ENCODE measurements at regions not wholly inside any gene's neighbourhood (a gene's known extent, or its start where the extent isn't known, plus 50 kb on each side); places are given as distances from the start of the nearest gene placed in this dataset.

DNA sequence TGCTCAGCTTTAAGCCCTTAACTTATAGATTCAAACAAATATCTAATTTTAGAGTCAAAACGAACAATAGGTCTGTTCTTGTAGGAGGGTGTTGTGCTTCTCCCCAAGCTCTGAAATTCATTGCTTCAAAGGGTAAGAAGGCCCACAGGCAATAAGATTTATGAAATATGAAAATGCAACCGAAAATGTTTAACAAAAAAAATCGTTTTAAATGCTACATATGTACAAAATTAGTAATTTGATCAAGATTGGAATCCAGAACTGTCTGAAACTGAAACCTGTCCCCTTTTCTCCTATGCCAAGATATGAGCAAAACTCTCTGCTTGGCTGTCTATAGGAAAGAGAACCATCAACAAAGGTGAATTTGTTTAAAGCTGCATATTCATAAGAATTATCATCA, 534.3 kb downstream of the PLPP3 start:
- H3K27ac Mint-ChIP-seq: no peak overlapping the region
- no peaks in the 10 kb centered on the region for H3K27me3 Mint-ChIP-seq (ENCODE audit: low read depth)
- CTCF ChIA-PET: no interaction called here

DNA sequence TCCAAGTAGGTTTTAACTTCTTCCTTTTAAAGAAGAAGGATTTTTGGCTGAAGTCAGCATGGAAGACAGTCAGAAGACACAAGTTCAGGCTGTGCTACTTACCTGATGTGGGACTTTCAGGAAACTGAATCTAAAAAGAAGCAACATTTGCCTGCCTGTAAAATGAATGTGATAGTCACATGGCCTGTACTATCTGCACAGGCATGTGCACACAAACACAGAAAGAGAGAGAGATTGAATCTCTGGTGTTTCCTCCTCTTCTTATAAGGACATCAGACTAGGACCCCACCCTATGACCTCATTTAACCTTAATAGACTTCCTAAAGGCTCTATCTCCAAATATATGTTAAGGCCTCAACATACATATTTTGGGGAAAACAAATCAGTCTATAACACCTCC, 542.9 kb downstream of the PLPP3 start:
- Mint-ChIP-seq H3K36me3 (ENCODE audit: low read depth) (no peaks in the 10 kb centered on the region), H3K27me3 (ENCODE audit: low read depth) (no peaks in the 10 kb centered on the region), H3K9me3 (ENCODE audit: insufficient read depth) (no peaks in the 10 kb centered on the region), H3K4me3 (no peak overlapping the region), H3K27ac (no peak overlapping the region), H3K4me1 (ENCODE audit: low read depth) (no peaks in the 10 kb centered on the region)
- POLR2A ChIA-PET: no interaction called here
- ATAC-seq (no peak), DNase-seq (no peak)
- CTCF ChIA-PET: no interaction called here

More for the DNA sequence above, 534.3 kb downstream of the PLPP3 start:
- Mint-ChIP-seq H3K9me3 (ENCODE audit: insufficient read depth) (no peaks in the 10 kb centered on the region), H3K36me3 (ENCODE audit: low read depth) (no peaks in the 10 kb centered on the region), H3K4me1 (ENCODE audit: low read depth) (no peaks in the 10 kb centered on the region), H3K4me3 (no peak overlapping the region)
- ATAC-seq: no peak
- no peak for DNase-seq
- POLR2A ChIA-PET: no interaction called here

DNA sequence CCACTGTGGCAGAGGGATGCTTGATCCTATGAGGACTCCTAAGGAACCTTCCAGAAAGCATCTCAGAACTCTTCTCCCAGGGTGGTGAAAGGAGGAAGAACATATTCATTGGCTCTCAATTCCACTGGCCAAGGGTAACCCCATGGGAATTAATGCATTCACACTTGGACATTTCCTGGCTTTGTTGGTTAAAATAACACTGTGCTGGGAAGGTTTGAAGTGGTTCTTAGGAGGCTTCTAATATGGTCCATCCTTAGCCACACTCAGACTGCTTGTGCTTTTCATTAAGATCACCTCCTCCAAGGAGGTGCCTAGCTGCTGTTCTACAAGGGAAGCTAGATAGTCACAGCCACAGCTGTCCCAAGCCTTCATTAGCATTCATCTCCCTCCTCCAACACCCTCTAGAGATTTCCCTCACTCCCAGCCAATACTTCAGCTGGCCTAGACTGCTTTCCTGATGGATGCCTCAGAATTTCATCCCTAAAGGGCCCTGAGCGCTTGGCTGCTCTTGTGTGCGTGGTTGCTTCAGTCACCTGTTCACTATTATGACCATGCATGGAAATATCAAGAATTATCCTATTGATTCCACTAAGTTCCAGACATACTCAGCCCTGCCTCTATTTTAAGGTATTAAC, 544.4 kb downstream of the PLPP3 start:
- ChIA-PET POLR2A (no interaction called here), CTCF (no interaction called here)
- no peak overlapping the region for H3K4me3 Mint-ChIP-seq
- H3K36me3 Mint-ChIP-seq (ENCODE audit: low read depth): no peaks in the 10 kb centered on the region
- ATAC-seq (no peak), DNase-seq (no peak)
- H3K4me1 Mint-ChIP-seq (ENCODE audit: low read depth): no peaks in the 10 kb centered on the region
- H3K9me3 Mint-ChIP-seq (ENCODE audit: insufficient read depth): no peaks in the 10 kb centered on the region
- H3K27me3 Mint-ChIP-seq (ENCODE audit: low read depth): no peaks in the 10 kb centered on the region
- H3K27ac Mint-ChIP-seq: no peak overlapping the region

DNA sequence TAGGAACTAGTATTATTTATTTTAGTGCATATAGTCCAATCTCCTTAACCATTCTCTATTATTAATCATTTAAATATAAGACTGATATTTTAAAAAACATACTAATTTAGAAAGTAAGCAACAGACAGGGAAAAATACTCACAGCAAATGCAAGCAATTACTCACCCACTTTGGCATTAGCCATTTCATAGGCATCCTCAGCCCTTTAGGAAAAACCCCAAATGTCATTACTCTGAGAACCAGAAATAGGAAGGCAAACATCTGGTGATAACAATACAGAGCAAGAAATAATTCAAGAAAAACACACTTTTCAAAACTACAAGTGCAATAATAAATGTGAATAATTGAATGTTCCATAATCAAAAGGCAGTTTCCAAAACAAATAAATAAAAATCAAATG, 545.1 kb downstream of the PLPP3 start:
- Mint-ChIP-seq H3K27me3 (ENCODE audit: low read depth) (no peaks in the 10 kb centered on the region), H3K4me3 (no peak overlapping the region), H3K36me3 (ENCODE audit: low read depth) (no peaks in the 10 kb centered on the region), H3K9me3 (ENCODE audit: insufficient read depth) (no peaks in the 10 kb centered on the region), H3K4me1 (ENCODE audit: low read depth) (no peaks in the 10 kb centered on the region), H3K27ac (no peak overlapping the region)
- no peak for DNase-seq
- ChIA-PET POLR2A (no interaction called here), CTCF (no interaction called here)
- no peak for ATAC-seq

DNA sequence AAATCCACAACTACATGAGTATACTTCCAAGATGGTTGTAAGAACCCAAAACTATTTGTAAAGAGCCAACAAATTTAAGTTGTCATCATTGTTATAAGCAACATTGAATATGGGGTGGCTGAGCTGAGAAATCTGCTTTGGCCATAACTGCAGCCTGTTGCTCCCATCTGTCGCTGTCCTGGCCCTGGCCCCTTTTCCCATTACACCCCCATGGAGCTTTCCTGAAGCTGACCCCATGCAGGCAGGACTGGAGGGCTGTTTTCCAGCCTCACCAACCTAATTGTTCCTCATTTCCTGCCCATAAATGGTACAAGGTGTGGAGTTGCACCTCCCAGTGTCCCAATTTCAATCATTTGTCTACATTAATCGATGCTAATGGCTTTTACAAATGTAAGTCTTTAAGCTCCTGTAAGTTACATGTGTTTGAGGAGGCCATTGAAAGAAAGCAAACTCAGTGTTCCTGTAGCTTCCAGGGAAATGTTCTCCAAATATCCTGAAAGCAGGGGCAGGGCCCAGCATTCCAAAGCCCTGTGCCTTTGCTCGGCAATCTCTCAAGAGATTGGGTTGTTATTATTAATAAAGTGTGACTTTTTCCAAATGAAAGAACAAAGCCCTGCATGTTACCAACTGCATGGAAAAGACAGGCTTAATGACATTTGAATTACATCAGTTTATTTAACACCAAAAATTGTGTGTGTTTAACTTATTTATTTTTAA, 545.9 kb downstream of the PLPP3 start:
- CTCF ChIA-PET: no interaction called here
- no peak for DNase-seq

DNA sequence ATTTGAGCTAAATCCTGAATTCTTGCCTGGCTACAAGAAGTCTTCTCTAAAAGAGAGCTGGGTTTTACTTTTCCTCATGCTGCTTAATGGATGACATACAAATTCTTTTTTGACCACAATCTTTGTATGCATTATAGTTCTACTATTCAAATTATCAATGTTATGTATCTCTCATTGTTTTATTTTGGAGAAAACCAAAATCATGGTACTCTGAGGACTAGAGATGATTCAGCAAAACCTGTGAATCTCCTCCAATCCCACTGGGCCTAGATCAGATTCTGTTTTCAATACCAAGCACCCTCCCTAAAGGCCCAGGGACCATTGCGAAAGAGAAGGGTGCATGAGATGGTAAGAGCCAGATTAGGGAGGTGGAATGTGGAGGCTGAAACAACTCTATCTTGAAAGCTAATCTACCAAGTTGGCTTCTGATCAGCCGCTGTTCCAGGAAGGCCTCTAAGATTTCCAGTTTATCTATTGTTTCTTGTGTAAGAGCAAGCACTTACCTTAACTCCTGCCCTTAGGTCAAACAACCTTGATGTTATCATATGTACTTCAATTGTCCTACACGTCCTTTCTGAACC, 547.2 kb downstream of the PLPP3 start:
- ATAC-seq (no peak), DNase-seq (no peak)
- H3K27ac Mint-ChIP-seq: no peak overlapping the region
- ChIA-PET CTCF (no interaction called here), POLR2A (no interaction called here)
- H3K27me3 Mint-ChIP-seq (ENCODE audit: low read depth): no peaks in the 10 kb centered on the region
- no peaks in the 10 kb centered on the region for H3K36me3 Mint-ChIP-seq (ENCODE audit: low read depth)
- no peaks in the 10 kb centered on the region for H3K9me3 Mint-ChIP-seq (ENCODE audit: insufficient read depth)
- H3K4me3 Mint-ChIP-seq: no peak overlapping the region
- no peaks in the 10 kb centered on the region for H3K4me1 Mint-ChIP-seq (ENCODE audit: low read depth)

More for the DNA sequence above, 545.9 kb downstream of the PLPP3 start:
- POLR2A ChIA-PET: no interaction called here
- Mint-ChIP-seq H3K27me3 (ENCODE audit: low read depth) (no peaks in the 10 kb centered on the region), H3K4me3 (no peak overlapping the region), H3K27ac (no peak overlapping the region), H3K36me3 (ENCODE audit: low read depth) (no peaks in the 10 kb centered on the region), H3K9me3 (ENCODE audit: insufficient read depth) (no peaks in the 10 kb centered on the region), H3K4me1 (ENCODE audit: low read depth) (no peaks in the 10 kb centered on the region)
- ATAC-seq: no peak

DNA sequence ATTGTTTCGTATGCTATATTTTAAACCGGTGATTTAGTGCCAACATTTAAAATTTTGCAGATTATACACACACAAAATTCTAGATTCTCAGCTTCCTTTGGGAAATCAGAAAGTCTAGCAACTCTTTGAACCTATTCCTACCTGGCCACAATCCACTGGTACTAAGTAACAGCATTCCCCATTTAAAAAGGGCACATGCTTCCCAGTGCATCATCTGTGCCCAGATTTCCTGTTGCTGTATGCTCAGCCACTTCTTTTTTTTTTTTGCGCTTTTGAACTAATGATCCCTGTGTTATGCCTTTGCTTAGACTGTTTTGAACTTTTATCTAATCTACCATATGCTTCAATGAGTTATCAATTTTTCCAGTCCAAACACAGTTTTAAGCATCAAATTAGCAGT, 548.4 kb downstream of the PLPP3 start:
- DNase-seq (no peak), ATAC-seq (no peak)
- H3K4me1 Mint-ChIP-seq (ENCODE audit: low read depth): no peaks in the 10 kb centered on the region
- CTCF ChIA-PET: no interaction called here
- H3K9me3 Mint-ChIP-seq (ENCODE audit: insufficient read depth): no peaks in the 10 kb centered on the region
- POLR2A ChIA-PET: no interaction called here
- no peak overlapping the region for H3K27ac Mint-ChIP-seq
- H3K4me3 Mint-ChIP-seq: no peak overlapping the region
- no peaks in the 10 kb centered on the region for H3K27me3 Mint-ChIP-seq (ENCODE audit: low read depth)
- H3K36me3 Mint-ChIP-seq (ENCODE audit: low read depth): no peaks in the 10 kb centered on the region

DNA sequence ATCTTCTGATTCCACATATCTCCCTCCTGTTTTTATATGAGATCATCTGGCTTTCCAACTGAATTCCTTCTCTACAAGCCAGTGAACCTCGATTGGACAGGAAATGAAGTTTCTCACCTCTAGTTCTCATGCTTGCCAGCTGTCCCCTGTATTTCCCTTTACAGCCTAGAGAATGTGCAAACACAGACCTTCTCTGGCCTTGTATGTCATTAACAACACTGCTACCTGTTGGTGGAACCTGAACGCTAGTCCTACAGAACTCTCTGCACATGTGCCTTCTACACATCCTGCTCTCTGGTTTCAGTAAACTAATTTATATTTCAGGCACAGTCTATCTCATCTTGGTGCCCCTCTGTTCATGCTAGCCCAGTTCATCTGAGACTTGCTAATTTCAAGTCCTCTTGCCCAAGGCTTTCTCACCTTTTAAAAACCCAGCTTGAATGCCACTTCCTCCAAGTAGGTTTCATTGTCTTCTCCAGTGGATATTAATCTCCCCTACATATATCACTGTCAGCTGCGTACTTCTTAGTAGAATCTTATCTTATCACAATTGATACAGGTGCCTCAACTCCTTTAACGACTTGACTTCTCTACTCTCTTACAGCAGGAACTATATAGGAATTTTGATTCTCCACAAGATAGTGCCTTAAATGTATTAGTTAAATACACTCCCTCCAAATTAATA, 549.9 kb downstream of the PLPP3 start:
- Mint-ChIP-seq H3K4me3 (no peak overlapping the region), H3K4me1 (ENCODE audit: low read depth) (no peaks in the 10 kb centered on the region), H3K27ac (no peak overlapping the region), H3K27me3 (ENCODE audit: low read depth) (no peaks in the 10 kb centered on the region), H3K9me3 (ENCODE audit: insufficient read depth) (no peaks in the 10 kb centered on the region), H3K36me3 (ENCODE audit: low read depth) (no peaks in the 10 kb centered on the region)
- ATAC-seq (no peak), DNase-seq (no peak)
- POLR2A ChIA-PET: no interaction called here
- CTCF ChIA-PET: no interaction called here

DNA sequence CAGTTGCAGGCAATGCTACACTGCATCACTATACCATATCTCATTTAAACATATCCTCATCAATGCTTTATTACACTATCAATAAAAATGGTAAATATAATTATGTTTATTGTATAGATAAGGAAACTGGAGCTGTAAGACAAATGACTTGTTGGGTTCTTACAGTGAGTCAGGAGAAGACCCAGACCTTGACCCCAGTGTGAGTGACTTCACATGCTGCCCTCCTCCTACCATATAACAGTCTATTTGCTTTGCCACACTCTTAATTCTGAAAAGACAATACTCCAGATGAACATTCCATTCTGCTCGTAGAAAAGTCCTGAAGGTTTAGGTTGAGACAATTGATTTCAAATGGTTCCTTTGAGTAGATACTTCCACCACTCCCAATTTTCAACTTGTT, 550.5 kb downstream of the PLPP3 start:
- no peaks in the 10 kb centered on the region for H3K9me3 Mint-ChIP-seq (ENCODE audit: insufficient read depth)
- CTCF ChIA-PET: no interaction called here
- no peaks in the 10 kb centered on the region for H3K36me3 Mint-ChIP-seq (ENCODE audit: low read depth)
- no peak overlapping the region for H3K4me3 Mint-ChIP-seq
- no peak for ATAC-seq
- no peaks in the 10 kb centered on the region for H3K4me1 Mint-ChIP-seq (ENCODE audit: low read depth)
- H3K27ac Mint-ChIP-seq: no peak overlapping the region
- DNase-seq: no peak
- H3K27me3 Mint-ChIP-seq (ENCODE audit: low read depth): no peaks in the 10 kb centered on the region
- POLR2A ChIA-PET: no interaction called here

DNA sequence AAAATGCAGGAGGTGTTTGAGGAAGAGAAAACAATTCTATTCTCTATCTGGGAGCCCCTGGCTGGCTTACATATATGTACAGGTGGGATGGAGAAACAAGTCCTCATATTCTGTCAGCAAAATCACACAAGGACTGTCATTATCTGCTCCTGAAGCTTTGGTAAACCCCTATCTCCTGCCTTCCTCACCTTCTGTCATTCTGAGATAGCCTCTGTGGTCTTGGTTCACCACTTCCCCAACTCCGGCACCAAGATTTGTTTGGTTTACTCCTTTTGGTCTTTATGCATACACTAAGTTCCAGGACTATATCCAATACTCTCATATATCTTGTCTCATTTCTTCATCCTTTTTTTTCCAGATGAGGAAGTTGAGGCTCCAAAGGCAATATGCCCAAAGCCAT, 551.1 kb downstream of the PLPP3 start:
- ATAC-seq (no peak), DNase-seq (no peak)
- H3K4me3 Mint-ChIP-seq: no peak overlapping the region
- H3K4me1 Mint-ChIP-seq (ENCODE audit: low read depth): no peaks in the 10 kb centered on the region
- no peaks in the 10 kb centered on the region for H3K36me3 Mint-ChIP-seq (ENCODE audit: low read depth)
- H3K9me3 Mint-ChIP-seq (ENCODE audit: insufficient read depth): no peaks in the 10 kb centered on the region
- H3K27ac Mint-ChIP-seq: no peak overlapping the region
- POLR2A ChIA-PET: no interaction called here
- CTCF ChIA-PET: no interaction called here
- H3K27me3 Mint-ChIP-seq (ENCODE audit: low read depth): no peaks in the 10 kb centered on the region

DNA sequence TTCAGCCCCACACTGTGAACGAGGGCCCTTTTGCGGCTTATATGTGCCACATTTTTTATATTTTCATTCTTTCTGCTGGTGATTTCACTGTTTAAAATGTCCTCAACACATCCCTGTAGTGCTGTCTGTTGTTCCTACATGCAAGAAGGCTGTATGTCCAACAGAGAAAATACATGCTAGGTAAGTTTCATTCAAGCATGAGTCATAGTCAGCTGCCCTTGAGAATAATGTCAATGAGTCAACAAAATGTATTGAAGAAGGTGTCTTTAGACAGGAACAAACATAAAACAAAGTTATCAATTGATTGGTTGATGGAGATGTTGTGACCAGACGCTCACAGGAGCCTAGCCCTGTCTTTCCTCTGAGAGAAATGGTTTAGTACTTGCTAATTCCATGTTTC, 553.4 kb downstream of the PLPP3 start:
- H3K36me3 Mint-ChIP-seq (ENCODE audit: low read depth): no peaks in the 10 kb centered on the region
- ChIA-PET POLR2A (no interaction called here), CTCF (no interaction called here)
- no peak overlapping the region for H3K27ac Mint-ChIP-seq
- H3K9me3 Mint-ChIP-seq (ENCODE audit: insufficient read depth): no peaks in the 10 kb centered on the region
- no peak for DNase-seq
- no peaks in the 10 kb centered on the region for H3K27me3 Mint-ChIP-seq (ENCODE audit: low read depth)
- no peaks in the 10 kb centered on the region for H3K4me1 Mint-ChIP-seq (ENCODE audit: low read depth)
- H3K4me3 Mint-ChIP-seq: no peak overlapping the region
- ATAC-seq: no peak

DNA sequence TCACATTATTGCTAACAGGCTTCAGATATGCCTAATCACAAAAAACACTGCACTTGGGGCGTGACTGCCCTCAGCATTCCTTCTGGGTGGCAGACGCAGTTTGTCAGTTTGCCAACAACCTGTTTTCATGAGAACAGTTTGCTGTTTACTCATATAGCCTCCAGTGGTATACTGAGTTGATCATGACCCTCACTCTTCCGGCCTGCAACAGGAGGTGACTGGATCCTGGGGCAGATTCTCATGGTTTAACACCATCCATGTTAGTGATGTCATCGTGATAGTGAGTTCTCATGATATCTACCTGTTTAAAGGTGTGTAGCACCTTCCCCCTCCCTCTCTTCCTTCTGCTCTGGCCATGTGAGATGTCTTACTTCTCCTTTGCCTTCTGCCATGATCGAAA, 555.2 kb downstream of the PLPP3 start:
- H3K27me3 Mint-ChIP-seq (ENCODE audit: low read depth): no peaks in the 10 kb centered on the region
- no peaks in the 10 kb centered on the region for H3K36me3 Mint-ChIP-seq (ENCODE audit: low read depth)
- ATAC-seq: no peak
- ChIA-PET CTCF (no interaction called here), POLR2A (no interaction called here)
- no peak overlapping the region for H3K4me3 Mint-ChIP-seq
- no peak overlapping the region for H3K27ac Mint-ChIP-seq
- no peaks in the 10 kb centered on the region for H3K4me1 Mint-ChIP-seq (ENCODE audit: low read depth)
- H3K9me3 Mint-ChIP-seq (ENCODE audit: insufficient read depth): no peaks in the 10 kb centered on the region
- DNase-seq: no peak

All from activated CD8-positive, alpha-beta T cell treated with anti-CD3 and anti-CD28 coated beads, Interleukin-2, amount 10 ng/mL, durations not matched to agents 7 days and 5 days (primary cell).